GM18858 (cell line): ENCODE measurements at regions not wholly inside any gene's neighbourhood (a gene's known extent, or its start where the extent isn't known, plus 50 kb on each side); places are given as distances from the start of the nearest gene placed in this dataset.

ENCODE experiments used
- ATAC-seq: cut with Tn5 transposase; IDR thresholded peaks from one replicate; pipeline ENCODE4 v1.9.1; 2021; ENCODE audit not compliant: unreplicated experiment

DNA sequence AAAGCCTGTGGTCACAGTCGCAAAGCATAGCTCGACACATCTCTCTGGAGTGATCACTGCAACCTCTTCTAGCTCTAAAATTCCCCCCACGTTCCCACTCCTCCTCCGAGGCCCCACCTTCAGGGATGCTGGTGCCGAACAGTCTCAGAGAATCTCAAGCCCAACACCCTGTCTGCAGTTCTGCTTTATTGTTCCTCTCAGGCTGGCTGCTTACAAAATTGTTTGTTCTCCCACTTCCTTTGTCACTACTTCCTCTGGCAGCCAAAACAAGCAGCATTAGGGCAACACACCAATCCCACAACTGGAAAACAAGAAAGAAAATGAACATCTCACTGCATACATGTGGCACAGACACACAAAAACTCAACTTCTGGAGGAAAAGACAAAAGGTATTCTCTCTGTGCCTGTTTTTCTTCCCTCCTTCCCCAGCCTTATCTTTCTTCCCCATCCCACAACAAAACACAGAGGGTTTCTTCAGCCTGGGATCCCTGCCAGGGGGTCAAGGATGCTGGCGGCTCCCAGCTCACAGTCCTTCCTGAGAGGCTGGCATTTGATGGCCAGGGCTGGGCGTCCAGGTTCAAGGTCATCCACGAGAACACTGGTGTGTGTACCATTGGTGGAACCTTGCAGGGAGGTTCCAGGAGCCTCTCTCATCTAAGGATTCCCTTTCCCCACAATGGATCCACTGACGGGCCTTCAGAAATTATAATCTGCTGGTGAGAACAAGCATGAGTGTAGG lies 108.4 kb downstream of the TMCO5A start:
- no peak for ATAC-seq

DNA sequence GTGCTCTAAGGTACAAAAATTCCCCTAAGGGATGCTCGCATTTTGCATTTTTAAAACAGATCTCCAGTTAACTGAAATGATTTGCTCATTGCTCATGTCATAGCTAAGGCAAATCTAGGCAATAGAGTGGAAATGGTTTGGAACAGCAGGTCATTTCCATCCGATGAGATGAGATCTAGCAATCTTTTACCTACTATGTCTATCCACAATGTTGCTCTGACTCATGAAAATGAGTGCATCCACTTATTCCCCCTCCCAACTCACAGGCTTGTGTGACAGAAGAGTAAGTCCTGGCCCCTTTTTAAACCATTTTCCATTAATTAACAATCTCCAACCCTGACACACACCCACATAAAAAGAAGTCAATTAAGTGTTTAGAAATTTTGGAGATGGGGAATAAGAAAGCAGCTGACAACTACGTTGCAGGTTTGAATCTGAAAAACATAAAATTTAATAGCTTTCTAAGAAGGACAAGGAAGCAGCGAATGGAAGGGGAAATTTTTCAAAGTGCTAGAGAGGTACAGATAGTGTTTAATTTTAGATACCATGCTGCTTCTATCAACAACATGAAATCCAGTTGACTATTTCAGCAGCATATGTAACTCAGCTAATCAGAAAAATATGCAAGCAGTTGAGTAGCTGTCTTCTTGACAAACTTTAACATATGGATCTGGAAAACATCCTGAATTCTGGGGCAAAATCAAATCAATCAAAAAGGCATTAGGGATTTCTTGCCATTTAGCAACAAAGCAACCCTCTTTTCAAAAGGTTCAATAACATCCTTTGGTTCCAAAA lies 112.0 kb downstream of the TMCO5A start:
- no peak for ATAC-seq

DNA sequence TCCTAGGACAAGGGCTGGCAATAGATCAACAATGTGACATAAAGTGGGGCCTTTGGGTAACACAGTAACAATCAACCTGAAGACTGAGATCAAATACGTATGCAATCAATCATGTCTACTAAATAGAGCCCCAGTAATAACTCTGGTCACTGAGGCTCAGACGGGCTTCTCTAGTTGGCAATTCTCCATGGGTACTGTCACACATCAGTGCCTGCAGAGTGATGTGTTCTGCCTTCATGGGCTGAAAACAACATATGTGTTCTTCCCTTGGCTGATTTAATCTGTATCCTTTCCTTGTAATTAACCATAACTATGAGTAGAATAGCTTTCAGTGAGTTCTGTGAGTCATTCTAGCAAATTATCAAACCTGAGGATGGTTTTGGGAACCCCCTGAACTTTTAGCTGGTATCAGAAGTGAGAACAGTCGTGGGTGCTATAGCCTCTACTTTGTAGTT lies 113.6 kb downstream of the TMCO5A start:
- peak; percentile 85 for ATAC-seq

DNA sequence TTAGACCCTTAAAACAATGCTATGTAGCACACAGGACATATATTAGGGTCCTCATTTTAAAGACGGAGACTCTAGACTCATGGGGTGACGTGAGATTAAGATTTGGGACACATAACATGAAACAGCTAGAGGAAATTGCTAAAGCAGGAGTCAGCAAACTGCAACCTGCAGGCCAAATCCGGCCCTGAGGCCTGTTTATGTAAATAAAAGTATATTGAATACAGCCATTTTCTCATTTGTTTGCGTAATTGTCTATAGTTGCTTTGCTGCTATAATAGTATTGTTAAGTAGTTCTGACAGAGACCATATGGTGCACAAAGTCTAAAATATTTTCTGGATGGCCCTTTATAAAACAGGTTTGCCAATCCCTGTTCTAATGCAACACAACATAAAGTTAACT lies 115.5 kb downstream of the TMCO5A start:
- no peak for ATAC-seq

DNA sequence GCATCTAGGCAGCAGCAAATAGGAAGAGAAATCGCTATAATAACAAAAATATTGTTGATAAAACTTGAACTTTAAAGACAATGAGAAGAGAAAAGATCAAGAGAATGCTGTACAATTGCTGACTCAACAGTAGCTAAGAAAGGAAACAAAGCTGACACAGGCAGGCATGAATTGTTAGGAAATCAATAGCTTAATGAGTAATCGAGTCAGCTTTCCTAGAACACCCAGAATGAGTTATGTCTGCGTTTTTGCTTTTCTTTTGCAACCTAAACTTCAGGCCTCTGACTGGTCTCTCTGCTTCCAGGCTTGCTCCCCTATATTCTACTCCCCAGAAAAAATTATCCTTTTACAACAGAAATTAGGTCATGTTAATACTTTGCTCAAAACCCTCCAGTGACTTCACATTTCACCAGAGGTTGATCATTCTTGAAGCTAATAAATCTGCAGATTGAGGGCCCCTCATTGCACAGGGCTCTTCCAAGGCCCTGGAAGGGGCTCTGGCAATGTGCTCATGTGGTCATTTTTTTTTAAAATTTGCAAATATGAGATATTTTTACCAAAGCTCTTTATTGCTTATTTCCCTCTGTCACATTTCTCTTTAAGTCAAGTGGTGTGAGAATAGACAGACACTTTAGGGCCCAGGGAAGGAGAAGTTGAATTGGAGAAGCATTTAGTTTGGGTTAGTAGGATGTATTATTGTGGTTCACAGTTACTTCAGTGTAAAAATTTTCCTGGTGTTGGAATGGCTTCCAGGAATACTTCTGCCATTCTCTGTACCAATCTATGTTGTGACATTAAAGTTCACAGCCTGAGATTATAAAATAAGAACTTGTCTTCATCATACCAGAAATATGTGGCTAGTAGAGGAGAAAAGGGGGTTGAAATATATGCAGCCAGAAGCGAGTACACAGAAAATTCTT lies 116.3 kb downstream of the TMCO5A start:
- no peak for ATAC-seq

DNA sequence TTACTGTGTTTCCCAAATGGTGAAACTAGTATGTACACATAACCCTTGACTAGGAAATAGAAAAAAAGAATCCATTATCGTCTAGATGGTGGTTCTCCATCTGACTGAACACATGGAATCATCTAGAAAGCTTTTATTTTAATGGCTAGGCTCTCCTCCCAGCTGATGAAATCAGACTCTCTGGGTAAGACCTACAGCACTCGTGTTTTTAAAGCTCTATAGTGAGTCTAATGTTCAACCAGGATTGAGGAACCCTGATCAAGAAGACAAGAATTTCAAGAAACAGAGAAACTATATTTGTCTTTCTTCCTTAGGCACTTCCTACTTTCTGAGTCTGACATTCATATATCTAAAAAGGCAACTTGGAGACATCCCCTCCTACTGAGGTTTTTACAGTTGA lies 118.8 kb downstream of the TMCO5A start:
- no peak for ATAC-seq

DNA sequence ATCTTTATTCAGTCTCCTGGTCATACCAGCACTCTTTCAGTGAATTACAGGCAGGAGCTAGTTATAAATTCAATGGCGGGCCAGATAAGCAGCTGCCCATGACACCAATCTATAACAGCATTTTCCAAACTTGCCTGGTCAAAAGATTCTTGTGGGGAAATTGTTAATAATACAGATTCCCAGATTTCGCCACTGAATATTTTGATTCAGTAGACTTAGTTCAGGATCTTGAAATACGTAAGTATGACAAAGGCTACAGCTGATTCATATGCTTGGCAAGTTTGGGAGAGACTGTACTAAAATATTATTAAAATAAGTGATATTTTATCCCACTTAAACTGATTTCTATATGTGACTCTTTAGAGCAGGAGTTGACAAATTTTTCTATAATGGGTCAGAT lies 119.3 kb downstream of the TMCO5A start:
- no peak for ATAC-seq

DNA sequence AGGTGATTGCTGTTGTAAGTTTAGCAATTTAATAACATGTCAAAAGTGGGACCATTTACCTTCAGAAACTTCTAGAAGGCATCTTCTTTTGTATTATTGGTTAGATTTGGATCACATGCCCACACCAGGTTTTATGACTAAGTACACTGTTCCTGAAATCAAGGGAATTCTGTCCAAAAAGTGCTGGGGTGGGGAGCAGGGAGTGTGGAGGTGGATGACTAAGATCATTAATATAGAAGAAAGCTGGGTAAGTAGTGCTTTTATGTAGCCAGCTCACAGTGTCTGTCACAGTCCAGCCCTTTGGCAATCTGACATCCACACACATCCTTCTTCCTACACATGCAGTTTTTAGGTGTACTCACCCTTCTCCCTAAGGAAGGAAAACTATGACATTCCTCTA lies 120.0 kb downstream of the TMCO5A start:
- ATAC-seq, result no peak

DNA sequence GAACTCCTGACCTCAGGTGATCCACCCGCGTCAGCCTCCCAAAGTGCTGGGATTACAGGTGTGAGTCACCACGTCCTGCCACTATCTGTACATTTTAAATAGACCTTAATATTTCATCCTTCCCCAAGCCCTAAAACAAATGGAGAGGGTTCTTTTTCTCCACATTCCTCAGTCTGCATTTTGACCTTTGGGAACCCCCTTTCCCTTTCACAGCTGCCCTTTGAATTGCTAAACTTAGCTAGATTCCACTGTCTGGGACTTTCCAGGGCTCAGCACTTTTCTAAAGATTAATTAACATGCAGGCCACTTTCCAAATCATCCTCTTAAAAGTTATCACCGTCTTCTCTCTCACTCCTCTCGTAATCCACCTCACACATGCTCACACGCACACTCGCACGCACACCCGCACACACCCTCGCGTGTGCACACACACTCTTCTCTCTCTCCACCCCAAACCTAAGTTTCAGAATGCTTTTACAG lies 124.2 kb downstream of the TMCO5A start:
- no peak for ATAC-seq

DNA sequence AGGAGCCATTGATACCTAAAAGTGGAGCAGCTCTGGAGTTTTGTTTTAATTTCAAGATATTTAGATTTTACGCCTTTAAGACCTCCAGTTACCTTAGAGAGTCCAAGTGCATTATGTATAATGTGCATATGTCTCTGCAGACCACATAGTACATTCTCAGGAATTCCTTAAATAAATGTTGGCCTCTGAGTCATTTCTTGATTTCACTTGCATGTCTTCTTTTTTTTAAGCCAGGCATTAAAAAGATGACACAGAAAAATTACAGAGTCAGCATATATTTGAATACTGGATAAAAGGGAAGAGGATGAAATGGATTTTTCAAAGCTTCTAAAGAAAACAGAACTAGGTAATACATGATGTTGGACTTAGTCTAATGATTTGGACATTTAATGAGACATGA lies 125.2 kb downstream of the TMCO5A start:
- no peak for ATAC-seq

DNA sequence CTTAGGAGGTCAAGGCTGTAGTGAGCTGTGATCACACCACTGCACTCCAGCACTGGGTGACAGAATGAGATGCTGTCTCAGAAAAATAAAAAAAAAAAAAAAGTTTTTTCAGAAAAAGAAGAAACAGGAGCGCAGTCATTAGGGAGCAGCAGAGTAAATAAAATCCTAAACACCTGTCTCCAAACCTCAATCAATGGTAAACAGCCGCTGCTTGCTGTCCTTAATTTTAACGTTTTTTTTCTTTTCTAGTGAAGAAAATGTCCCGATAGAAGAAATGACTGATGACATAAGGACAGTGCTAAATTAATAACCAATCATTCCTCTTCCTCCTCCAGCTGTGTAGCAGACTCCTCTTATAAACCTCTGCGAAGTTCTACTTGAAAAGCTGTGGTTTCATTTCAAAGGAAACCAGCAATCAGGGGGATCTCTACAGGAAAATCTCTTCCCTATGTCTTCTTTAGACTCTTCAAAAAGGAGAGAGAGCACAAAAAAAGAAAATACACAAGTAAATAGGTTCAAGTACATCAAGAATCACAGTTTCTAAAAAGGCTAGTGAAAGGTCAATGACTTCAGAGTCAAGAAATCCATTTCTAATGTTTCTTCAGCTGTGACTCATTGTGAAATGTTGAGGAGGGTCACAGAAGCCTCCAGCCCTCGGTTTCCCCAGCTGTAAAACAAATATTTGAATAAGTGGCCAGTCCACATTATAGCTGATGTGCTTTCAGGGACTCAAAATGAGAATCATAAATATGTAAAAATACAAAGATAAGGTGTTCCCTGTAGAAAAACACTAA lies 127.6 kb downstream of the TMCO5A start:
- ATAC-seq, result no peak

DNA sequence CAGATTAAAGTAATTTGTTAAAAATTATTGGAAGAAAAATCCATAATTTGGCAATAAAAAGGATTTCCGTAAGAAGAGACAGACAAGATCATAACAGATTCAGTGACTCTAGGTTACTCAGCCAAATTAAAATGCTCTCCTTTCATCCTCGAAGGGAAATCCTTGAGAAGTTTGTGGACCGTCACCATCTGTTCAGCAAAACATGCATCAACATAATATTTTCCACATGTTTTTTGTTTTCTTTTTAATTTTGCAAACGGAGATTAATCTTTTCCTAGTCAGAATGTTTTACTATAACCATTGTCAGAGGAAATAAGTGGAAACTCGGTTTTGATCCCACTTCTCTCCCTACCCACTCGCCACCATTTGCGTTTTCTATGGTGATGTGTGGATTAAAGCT lies 128.3 kb downstream of the TMCO5A start:
- no peak for ATAC-seq

DNA sequence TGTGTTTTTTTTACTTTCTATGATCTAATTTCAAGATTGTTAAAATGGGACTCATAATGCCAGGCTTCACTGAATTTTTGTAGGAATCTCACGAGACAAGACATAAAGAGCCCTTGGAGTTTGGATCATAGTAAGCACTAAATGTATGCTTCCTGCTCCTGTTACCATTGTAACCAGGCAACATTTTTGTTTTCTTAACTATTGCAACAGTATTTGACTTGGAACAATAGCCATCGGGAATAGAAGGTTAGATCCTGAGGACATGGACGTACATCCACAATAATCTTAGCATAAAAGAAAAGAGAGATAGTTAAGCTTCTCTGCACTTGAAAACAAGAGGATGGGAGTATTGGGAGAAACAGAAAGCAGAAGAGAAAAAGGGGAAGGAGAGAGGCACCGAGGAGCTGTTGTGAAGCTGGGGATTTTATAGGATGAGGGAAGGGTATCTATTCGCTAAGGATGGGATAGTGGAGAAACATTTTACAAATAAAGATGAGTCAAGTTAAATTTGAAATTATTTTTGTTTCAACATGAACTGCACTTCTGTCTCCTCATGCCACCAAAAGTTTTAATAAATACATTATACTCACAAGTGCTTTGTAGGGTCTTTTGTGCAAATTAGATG lies 131.4 kb downstream of the TMCO5A start:
- no peak for ATAC-seq

DNA sequence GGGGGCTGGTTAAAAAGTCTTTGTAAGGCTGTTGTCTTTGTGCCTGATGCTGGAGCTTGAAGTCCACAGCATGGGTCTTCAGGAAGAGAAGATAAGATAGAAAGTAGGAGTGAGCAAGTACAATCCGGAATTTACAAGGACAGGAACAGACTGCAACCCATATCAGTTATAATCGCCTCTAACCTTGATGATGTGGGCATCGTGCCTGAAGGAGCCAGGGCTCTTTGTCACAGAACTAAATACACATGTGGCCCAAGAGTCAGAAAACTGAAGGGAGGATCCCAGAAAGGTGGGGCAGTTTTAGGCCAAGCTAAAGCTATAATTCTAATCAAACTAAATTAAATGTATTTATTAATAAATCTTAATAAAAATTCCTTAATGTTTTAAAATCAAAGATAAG lies 132.2 kb downstream of the TMCO5A start:
- no peak for ATAC-seq

DNA sequence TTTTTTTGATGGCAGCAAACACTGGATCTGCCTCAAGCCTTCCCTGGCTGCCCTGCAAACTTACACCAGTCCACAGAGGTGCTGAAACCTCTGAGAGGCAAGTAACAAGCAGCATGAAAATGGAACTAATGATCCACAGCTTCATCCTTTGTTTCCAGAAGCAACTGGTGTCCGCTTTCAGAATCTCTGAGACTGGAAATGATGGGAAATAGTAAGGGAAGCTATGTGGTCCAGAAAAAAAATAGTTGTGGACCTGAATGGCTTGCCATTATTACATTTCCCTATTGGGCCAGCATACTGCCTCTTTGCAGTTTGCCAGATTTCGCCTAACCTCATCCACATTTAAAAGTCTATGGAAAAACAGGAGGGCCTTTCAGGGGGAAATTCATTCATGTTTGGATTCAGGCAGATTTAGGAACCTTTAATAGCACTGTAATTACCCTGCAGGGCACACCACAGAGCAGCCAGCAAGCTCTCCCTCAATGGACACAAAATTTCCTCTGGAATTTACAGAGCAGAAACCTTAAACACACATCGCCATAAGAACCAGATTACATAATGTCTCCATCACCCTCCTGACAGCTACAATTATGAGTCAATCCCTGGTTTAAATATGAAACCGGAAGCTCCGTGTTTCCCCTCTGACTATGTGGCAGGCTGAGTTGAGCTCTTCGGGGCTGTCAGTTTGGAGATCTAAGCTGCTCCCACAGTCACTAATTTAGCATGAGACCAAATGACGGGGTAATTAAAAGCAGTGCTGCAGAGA lies 134.4 kb downstream of the TMCO5A start:
- ATAC-seq, result peak; percentile 91

DNA sequence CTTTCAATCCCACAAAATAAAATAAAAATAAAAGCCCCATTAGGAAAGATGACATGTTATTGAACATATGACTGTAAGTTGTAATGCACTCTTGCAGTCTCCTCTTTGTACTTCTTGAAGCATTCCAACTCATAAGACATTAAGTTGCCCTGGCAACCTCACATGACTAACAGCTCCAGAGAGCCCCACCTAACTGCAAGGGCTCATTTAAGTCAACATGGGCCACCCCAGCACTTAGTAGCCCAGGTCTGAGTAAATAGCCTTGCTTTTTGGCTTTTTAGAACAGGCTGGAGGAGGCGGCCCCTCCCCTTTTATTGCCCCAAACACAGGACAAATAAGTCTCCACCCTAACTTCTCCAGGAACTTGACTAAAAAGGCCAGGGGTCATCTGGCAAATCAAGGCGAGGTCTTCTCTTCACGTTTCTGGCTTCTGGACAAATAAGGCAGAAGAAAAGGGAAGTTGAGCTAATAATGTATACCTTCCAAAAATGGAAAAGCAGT lies 135.1 kb downstream of the TMCO5A start:
- no peak for ATAC-seq

DNA sequence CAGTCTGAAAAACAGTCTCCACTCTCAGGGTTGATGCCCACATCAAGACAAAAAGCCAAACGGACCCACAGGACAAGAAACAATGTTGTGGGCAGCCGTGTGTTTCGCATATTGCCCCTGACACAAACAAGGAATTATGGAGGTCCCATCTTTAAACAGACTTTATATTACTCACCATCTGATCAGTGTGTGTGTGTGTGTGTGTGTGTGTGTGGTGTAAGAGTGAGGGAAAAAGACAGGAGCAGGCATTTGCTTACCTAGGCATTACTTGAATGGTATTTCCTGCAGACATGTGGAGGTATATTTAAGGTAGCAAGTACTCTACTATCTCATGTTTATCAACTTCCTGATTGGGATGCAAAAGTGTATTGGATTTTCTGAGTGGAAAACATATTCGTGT lies 136.3 kb downstream of the TMCO5A start:
- no peak for ATAC-seq

DNA sequence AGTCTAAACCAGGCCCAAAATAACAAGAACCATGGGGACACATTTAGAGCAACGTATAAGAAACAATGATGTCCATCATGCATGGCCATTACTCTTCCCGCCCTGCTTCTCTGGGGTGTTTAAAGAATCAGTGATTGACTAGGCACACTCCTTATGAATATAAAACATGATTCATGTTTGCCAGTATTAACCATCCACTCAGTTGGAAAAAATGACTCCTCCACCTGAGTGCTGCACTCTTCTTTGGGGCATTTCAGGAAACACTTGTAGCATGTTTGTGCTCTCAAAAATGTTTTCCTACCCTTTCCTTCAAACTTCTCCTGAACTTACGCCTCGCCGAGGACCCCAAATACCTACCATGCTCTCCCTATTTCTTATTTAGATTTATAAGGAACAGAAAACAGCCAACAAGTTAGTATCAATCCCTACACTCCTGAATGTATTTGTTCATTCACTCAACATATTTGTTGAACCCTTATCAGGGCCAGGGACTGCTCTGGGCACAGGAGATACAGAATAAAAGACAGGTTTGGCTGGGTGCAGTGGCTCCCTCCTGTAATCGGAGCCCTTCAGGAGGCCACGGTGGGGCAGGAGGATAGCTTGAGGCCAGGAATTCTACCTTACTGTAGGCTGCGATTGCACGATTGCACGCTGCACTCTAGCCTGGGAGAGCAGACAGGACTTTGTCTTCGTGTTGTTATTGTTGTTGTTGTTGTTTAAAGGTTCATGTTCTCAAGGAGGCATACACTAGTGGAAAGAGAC lies 137.0 kb downstream of the TMCO5A start:
- ATAC-seq, result no peak
